A673 (cell line): ENCODE measurements at regions not wholly inside any gene's neighbourhood (a gene's known extent, or its start where the extent isn't known, plus 50 kb on each side); places are given as distances from the start of the nearest gene placed in this dataset.
A peak's percentile ranks its signal among the peaks of the same experiment; 100 is the strongest.

Experiments used
- BruUV-seq: library from RNA; stranded (reverse); fragments of 400-500 nt; replicated peaks from 2 replicates; lab custom pipeline; 2021; lab: Mats Ljungman, UMichigan
- CTCF ChIA-PET: fragments of 300-600 bp; sonication (Branson Sonifier 250); formaldehyde crosslinking; loops from one replicate; lab custom pipeline; 2022; ENCODE audit warnings: antibody characterized with exemption; lab: Charles Lee
- POLR2A ChIA-PET: fragments of 300-600 bp; sonication (Branson Sonifier 250); formaldehyde crosslinking; loops from one replicate; lab custom pipeline; 2022; ENCODE audit warnings: antibody characterized with exemption; ENCODE audit not compliant: low non-redundant PET; lab: Charles Lee
- DNase-seq: peaks from one replicate; pipeline ENCODE4 v3.0.0-alpha.2; 2015; ENCODE audit warnings: low spot score
- H3K27ac ChIP-seq: fragments of 200-600 bp; sonication (generic); 2 replicates; pipeline ENCODE4 v1.5.1; 2016; ENCODE audit warnings: mixed run types, low read depth, mild to moderate bottlenecking, mixed read lengths, antibody characterized with exemption, low read length; ENCODE audit not compliant: poor library complexity, severe bottlenecking
- H3K27me3 ChIP-seq: fragments of 200-600 bp; sonication (generic); replicated peaks from 2 replicates; pipeline ENCODE4 v1.6.1; 2017; ENCODE audit warnings: mixed run types, low read depth, mild to moderate bottlenecking, mixed read lengths, antibody characterized with exemption, low read length; ENCODE audit not compliant: insufficient read depth, poor library complexity
- H3K36me3 ChIP-seq: fragments of 200-600 bp; sonication (generic); 2 replicates; pipeline ENCODE4 v1.6.1; 2016; ENCODE audit warnings: mixed run types, mild to moderate bottlenecking, mixed read lengths, antibody characterized with exemption, low read length; ENCODE audit not compliant: insufficient read depth, poor library complexity, severe bottlenecking
- H3K4me1 ChIP-seq: fragments of 200-600 bp; sonication (generic); 2 replicates; pipeline ENCODE4 v1.6.1; 2017; ENCODE audit warnings: mixed run types, mild to moderate bottlenecking, mixed read lengths, antibody characterized with exemption, low read length; ENCODE audit not compliant: insufficient read depth, poor library complexity, severe bottlenecking
- H3K4me3 ChIP-seq: fragments of 200-600 bp; sonication (generic); 2 replicates; pipeline ENCODE4 v1.5.1; 2016; ENCODE audit warnings: low read depth, mixed run types, mild to moderate bottlenecking, mixed read lengths, low read length; ENCODE audit not compliant: poor library complexity, severe bottlenecking
- H3K9me3 ChIP-seq: fragments of 200-600 bp; sonication (generic); 2 replicates; pipeline ENCODE4 v1.6.1; 2016; ENCODE audit warnings: mixed run types, low read depth, mild to moderate bottlenecking, mixed read lengths, antibody characterized with exemption, low read length; ENCODE audit not compliant: poor library complexity, severe bottlenecking
- CTCF ChIP-seq: fragments of 300-800, 200-600 bp; sonication (generic); conservative IDR thresholded peaks from 2 replicates; pipeline ENCODE4 v1.5.1; 2017; ENCODE audit warnings: low read depth, mild to moderate bottlenecking, antibody characterized with exemption, low read length, moderate library complexity, mixed read lengths
- EZH2 ChIP-seq: fragments of 200-600 bp; sonication (generic); IDR thresholded peaks from 2 replicates; pipeline ENCODE4 v1.6.1; 2017; ENCODE audit warnings: borderline replicate concordance, low read depth, mild to moderate bottlenecking, mixed read lengths, antibody characterized with exemption, low read length; ENCODE audit not compliant: poor library complexity, severe bottlenecking
- intact Hi-C: fragments of 100-400 bp; cut with micrococcal nuclease; formaldehyde crosslinking; loops from one replicate; pipeline ENCODE4 v1.10.0; 2022; ENCODE audit not compliant: unreplicated experiment

- H3K27ac ChIP-seq = peak overlapping the region; percentile 43
- ChIA-PET CTCF (no interaction called here), POLR2A (no interaction called here)
- intact Hi-C loops = no loop called here
- DNase-seq = no peak
- no peak for TF ChIP-seq CTCF
- TF ChIP-seq EZH2 = no peak
- no peaks in the 10 kb centered on the region for H3K27me3 ChIP-seq
- H3K36me3 ChIP-seq = no peaks in the 10 kb centered on the region
- H3K4me3 ChIP-seq = no peak overlapping the region
- no peaks in the 10 kb centered on the region for H3K9me3 ChIP-seq
- BruUV-seq = no TSS peak
- peaks cover 10% of the 10 kb centered on the region for H3K4me1 ChIP-seq
These were observed 53.8 kb upstream of the CORO2B start for GRCh38 chr15:68524753-68525584.

DNA sequence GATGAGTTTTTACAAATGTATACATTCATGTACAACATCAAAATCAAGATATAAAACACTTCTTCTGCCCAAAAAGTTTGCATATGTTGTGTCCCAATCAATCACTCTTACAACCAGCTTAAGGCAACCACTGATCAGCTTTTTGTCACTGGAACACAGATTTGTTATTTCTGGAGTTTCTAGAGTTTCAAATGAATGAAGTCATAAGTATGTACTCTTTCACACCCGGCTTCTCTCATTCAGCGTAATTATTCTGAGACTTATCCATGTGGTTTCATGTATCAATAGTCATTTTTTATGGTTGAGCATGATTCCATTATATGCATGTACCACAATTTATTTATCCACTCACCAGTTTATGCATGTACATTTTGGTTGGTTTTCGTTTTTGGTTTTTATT, 53.0 kb upstream of the CORO2B start:
- Histone ChIP-seq H3K27me3 (no peaks in the 10 kb centered on the region), H3K36me3 (no peaks in the 10 kb centered on the region), H3K27ac (no peak overlapping the region), H3K4me3 (no peak overlapping the region), H3K4me1 (peaks cover 10% of the 10 kb centered on the region), H3K9me3 (no peaks in the 10 kb centered on the region)
- no TSS peak for BruUV-seq
- ChIA-PET POLR2A (no interaction called here), CTCF (no interaction called here)
- no peak for DNase-seq
- intact Hi-C loops = no loop called here
- TF ChIP-seq CTCF = no peak
- no peak for TF ChIP-seq EZH2

DNA sequence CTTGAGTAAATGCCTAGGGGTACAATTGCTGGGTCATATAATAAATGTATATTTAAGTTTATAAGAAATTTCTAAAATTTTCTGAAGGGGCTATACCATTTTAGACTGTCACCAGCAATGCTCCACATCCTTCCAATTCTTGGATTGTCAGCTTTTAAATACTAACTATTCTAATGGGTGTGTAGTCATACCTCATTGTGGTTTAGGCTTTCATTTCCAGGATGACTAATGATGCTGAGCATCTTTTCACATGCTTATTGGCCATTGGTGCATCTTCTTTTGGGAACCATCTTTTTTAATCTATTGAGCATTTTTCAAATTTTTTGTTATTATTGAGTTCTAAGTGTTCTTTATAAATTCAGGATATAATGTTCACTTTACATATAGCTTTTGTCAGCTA, 52.5 kb upstream of the CORO2B start:
- DNase-seq = no peak
- H3K9me3 ChIP-seq = no peaks in the 10 kb centered on the region
- H3K27me3 ChIP-seq = no peaks in the 10 kb centered on the region
- no peaks in the 10 kb centered on the region for H3K36me3 ChIP-seq
- ChIA-PET CTCF (no interaction called here), POLR2A (no interaction called here)
- H3K4me1 ChIP-seq = peaks cover 10% of the 10 kb centered on the region
- no peak for TF ChIP-seq CTCF
- no peak for TF ChIP-seq EZH2
- no peak overlapping the region for H3K4me3 ChIP-seq
- intact Hi-C loops = no loop called here
- H3K27ac ChIP-seq = no peak overlapping the region
- BruUV-seq = no TSS peak
